Activated naive CD4-positive, alpha-beta T cell treated with anti-CD3 and anti-CD28 coated beads for 36 hours (primary cell): ENCODE measurements at regions not wholly inside any gene's neighbourhood (a gene's known extent, or its start where the extent isn't known, plus 50 kb on each side); places are given as distances from the start of the nearest gene placed in this dataset.
"Not testable (repeated sequence)": the region's sequence is repeated elsewhere in the genome, so short reads cannot be mapped to it uniquely, and the experiment has no call there.

Source experiments
- CTCF ChIA-PET: fragments of 350-600 bp; sonication (Branson Sonifier 250); formaldehyde crosslinking; loops from one replicate; lab custom pipeline; 2021; ENCODE audit warnings: antibody characterized with exemption; lab: Charles Lee
- DNase-seq: peaks from one replicate; pipeline ENCODE4 v3.0.0-alpha.2; 2020
- H3K27ac Mint-ChIP-seq: one replicate; pipeline ENCODE4 v1.8.0; 2021; ENCODE audit warnings: mild to moderate bottlenecking, mixed read lengths
- H3K27me3 Mint-ChIP-seq: one replicate; pipeline ENCODE4 v1.8.0; 2021; ENCODE audit warnings: low read depth, mixed read lengths
- H3K36me3 Mint-ChIP-seq: one replicate; pipeline ENCODE4 v1.8.0; 2021; ENCODE audit warnings: low read depth, mixed read lengths
- H3K4me1 Mint-ChIP-seq: one replicate; pipeline ENCODE4 v1.8.0; 2021; ENCODE audit warnings: low read depth, mixed read lengths
- H3K4me3 Mint-ChIP-seq: one replicate; pipeline ENCODE4 v1.8.0; 2021; ENCODE audit warnings: mild to moderate bottlenecking, moderate library complexity, mixed read lengths
- H3K9me3 Mint-ChIP-seq: one replicate; pipeline ENCODE4 v1.8.0; 2021; ENCODE audit warnings: mixed read lengths
- intact Hi-C: fragments of 100-400 bp; cut with micrococcal nuclease; formaldehyde crosslinking; loops from one replicate; pipeline ENCODE4 v1.15.1; 2023

- Mint-ChIP-seq H3K27me3 (no peaks in the 10 kb centered on the region), H3K27ac (no peak overlapping the region)
Measured at GRCh38 chr5:85951707-85952210, 666.0 kb upstream of the COX7C start.

GRCh38 chr5:85952680-85953079 is 665.1 kb upstream of the COX7C start:
- no peak for DNase-seq
- no peak overlapping the region for H3K27ac Mint-ChIP-seq
- no peaks in the 10 kb centered on the region for H3K4me1 Mint-ChIP-seq
- CTCF ChIA-PET = no interaction called here
- peaks cover 3% of the 10 kb centered on the region for H3K9me3 Mint-ChIP-seq
- intact Hi-C loops = no loop called here
- no peaks in the 10 kb centered on the region for H3K36me3 Mint-ChIP-seq
- H3K27me3 Mint-ChIP-seq = no peaks in the 10 kb centered on the region
- H3K4me3 Mint-ChIP-seq = no peak overlapping the region

More at GRCh38 chr5:85951707-85952210, 666.0 kb upstream of the COX7C start:
- DNase-seq = no peak
- H3K36me3 Mint-ChIP-seq = no peaks in the 10 kb centered on the region
- H3K9me3 Mint-ChIP-seq = peaks cover 3% of the 10 kb centered on the region
- H3K4me3 Mint-ChIP-seq = no peak overlapping the region
- CTCF ChIA-PET = no interaction called here
- no peaks in the 10 kb centered on the region for H3K4me1 Mint-ChIP-seq
- intact Hi-C loops = no loop called here

GRCh38 chr5:85967681-85968080 is 650.1 kb upstream of the COX7C start:
- CTCF ChIA-PET = no interaction called here
- Mint-ChIP-seq H3K27ac (no peak overlapping the region), H3K9me3 (no peaks in the 10 kb centered on the region), H3K4me3 (no peak overlapping the region), H3K4me1 (no peaks in the 10 kb centered on the region), H3K36me3 (no peaks in the 10 kb centered on the region), H3K27me3 (no peaks in the 10 kb centered on the region)
- no peak for DNase-seq
- intact Hi-C loops = no loop called here

- intact Hi-C loops = no loop called here
- Mint-ChIP-seq H3K9me3 (peaks cover 1% of the 10 kb centered on the region), H3K4me3 (no peak overlapping the region), H3K27ac (no peak overlapping the region), H3K27me3 (no peaks in the 10 kb centered on the region), H3K4me1 (no peaks in the 10 kb centered on the region), H3K36me3 (no peaks in the 10 kb centered on the region)
- DNase-seq = no peak
- CTCF ChIA-PET = no interaction called here
Measured at GRCh38 chr5:85972539-85972938, 645.2 kb upstream of the COX7C start.

GRCh38 chr5:85985167-85985566 is 632.6 kb upstream of the COX7C start:
- intact Hi-C loops = no loop called here
- Mint-ChIP-seq H3K9me3 (peaks cover under 1% of the 10 kb centered on the region), H3K4me3 (no peak overlapping the region), H3K36me3 (no peaks in the 10 kb centered on the region), H3K27ac (no peak overlapping the region), H3K4me1 (no peaks in the 10 kb centered on the region), H3K27me3 (no peaks in the 10 kb centered on the region)
- CTCF ChIA-PET = no interaction called here
- DNase-seq = no peak

- H3K4me3 Mint-ChIP-seq = no peak overlapping the region
- CTCF ChIA-PET = no interaction called here
- no peak overlapping the region for H3K27ac Mint-ChIP-seq
- H3K36me3 Mint-ChIP-seq = no peaks in the 10 kb centered on the region
- H3K27me3 Mint-ChIP-seq = no peaks in the 10 kb centered on the region
- intact Hi-C loops = no loop called here
- DNase-seq = no peak
- no peaks in the 10 kb centered on the region for H3K4me1 Mint-ChIP-seq
- H3K9me3 Mint-ChIP-seq = peaks cover 6% of the 10 kb centered on the region
Measured at GRCh38 chr5:85990998-85991397, 626.7 kb upstream of the COX7C start.

GRCh38 chr5:85994653-85995052 is 623.1 kb upstream of the COX7C start:
- H3K27ac Mint-ChIP-seq, H3K27me3 Mint-ChIP-seq, intact Hi-C loops, H3K4me3 Mint-ChIP-seq, DNase-seq, H3K36me3 Mint-ChIP-seq, CTCF ChIA-PET, H3K4me1 Mint-ChIP-seq: not testable (repeated sequence)
- H3K9me3 Mint-ChIP-seq = peaks cover 14% of the 10 kb centered on the region

- Mint-ChIP-seq H3K27ac (no peak overlapping the region), H3K27me3 (no peaks in the 10 kb centered on the region), H3K4me1 (no peaks in the 10 kb centered on the region), H3K9me3 (peaks cover 10% of the 10 kb centered on the region), H3K36me3 (no peaks in the 10 kb centered on the region), H3K4me3 (no peak overlapping the region)
- intact Hi-C loops = no loop called here
- CTCF ChIA-PET = interaction anchor here (0.6 kb wide), 1 partner anchor 159 kb away, joined by 3 read pairs; no protein-coding TSS in a partner anchor
- no peak for DNase-seq
Measured at GRCh38 chr5:85998656-85999055, 619.1 kb upstream of the COX7C start.

- peaks cover 22% of the 10 kb centered on the region for H3K9me3 Mint-ChIP-seq
Measured at GRCh38 chr5:86008293-86008692, 609.4 kb upstream of the COX7C start.

GRCh38 chr5:86008704-86009103 is 609.0 kb upstream of the COX7C start:
- CTCF ChIA-PET = interaction anchor here (0.6 kb wide), 1 partner anchor 102 kb away, joined by 3 read pairs; no protein-coding TSS in a partner anchor
- Mint-ChIP-seq H3K36me3 (no peaks in the 10 kb centered on the region), H3K27ac (no peak overlapping the region), H3K27me3 (no peaks in the 10 kb centered on the region), H3K4me3 (no peak overlapping the region), H3K9me3 (peaks cover 22% of the 10 kb centered on the region), H3K4me1 (no peaks in the 10 kb centered on the region)
- no peak for DNase-seq
- intact Hi-C loops = no loop called here

More at GRCh38 chr5:86008293-86008692, 609.4 kb upstream of the COX7C start:
- CTCF ChIA-PET = interaction anchor here (0.6 kb wide), 1 partner anchor 101 kb away, joined by 3 read pairs; no protein-coding TSS in a partner anchor
- intact Hi-C loops = no loop called here
- H3K27me3 Mint-ChIP-seq = no peaks in the 10 kb centered on the region
- H3K4me3 Mint-ChIP-seq = no peak overlapping the region
- no peak for DNase-seq
- no peak overlapping the region for H3K27ac Mint-ChIP-seq
- no peaks in the 10 kb centered on the region for H3K36me3 Mint-ChIP-seq
- H3K4me1 Mint-ChIP-seq = no peaks in the 10 kb centered on the region

- H3K27me3 Mint-ChIP-seq = no peaks in the 10 kb centered on the region
Measured at GRCh38 chr5:86011937-86012336, 605.8 kb upstream of the COX7C start.

GRCh38 chr5:86029308-86029707 is 588.4 kb upstream of the COX7C start:
- Mint-ChIP-seq H3K36me3 (no peaks in the 10 kb centered on the region), H3K27me3 (no peaks in the 10 kb centered on the region), H3K27ac (no peak overlapping the region), H3K4me3 (no peak overlapping the region), H3K4me1 (no peaks in the 10 kb centered on the region), H3K9me3 (no peaks in the 10 kb centered on the region)
- CTCF ChIA-PET = no interaction called here
- no peak for DNase-seq
- intact Hi-C loops = no loop called here

More at GRCh38 chr5:86011937-86012336, 605.8 kb upstream of the COX7C start:
- Mint-ChIP-seq H3K36me3 (no peaks in the 10 kb centered on the region), H3K9me3 (peaks cover 18% of the 10 kb centered on the region), H3K27ac (no peak overlapping the region), H3K4me1 (no peaks in the 10 kb centered on the region), H3K4me3 (no peak overlapping the region)
- CTCF ChIA-PET = no interaction called here
- no peak for DNase-seq
- intact Hi-C loops = no loop called here

GRCh38 chr5:86030753-86031152 is 587.0 kb upstream of the COX7C start:
- no peaks in the 10 kb centered on the region for H3K36me3 Mint-ChIP-seq
- no peaks in the 10 kb centered on the region for H3K4me1 Mint-ChIP-seq
- H3K27me3 Mint-ChIP-seq = no peaks in the 10 kb centered on the region
- H3K27ac Mint-ChIP-seq = no peak overlapping the region
- no peak overlapping the region for H3K4me3 Mint-ChIP-seq
- CTCF ChIA-PET = no interaction called here
- no peaks in the 10 kb centered on the region for H3K9me3 Mint-ChIP-seq
- intact Hi-C loops = no loop called here
- DNase-seq = no peak
